ENCODE measurements at regions not wholly inside any gene's neighbourhood (a gene's known extent, or its start where the extent isn't known, plus 50 kb on each side); places are given as distances from the start of the nearest gene placed in this dataset.

- TF ChIP-seq, protein P1, sequence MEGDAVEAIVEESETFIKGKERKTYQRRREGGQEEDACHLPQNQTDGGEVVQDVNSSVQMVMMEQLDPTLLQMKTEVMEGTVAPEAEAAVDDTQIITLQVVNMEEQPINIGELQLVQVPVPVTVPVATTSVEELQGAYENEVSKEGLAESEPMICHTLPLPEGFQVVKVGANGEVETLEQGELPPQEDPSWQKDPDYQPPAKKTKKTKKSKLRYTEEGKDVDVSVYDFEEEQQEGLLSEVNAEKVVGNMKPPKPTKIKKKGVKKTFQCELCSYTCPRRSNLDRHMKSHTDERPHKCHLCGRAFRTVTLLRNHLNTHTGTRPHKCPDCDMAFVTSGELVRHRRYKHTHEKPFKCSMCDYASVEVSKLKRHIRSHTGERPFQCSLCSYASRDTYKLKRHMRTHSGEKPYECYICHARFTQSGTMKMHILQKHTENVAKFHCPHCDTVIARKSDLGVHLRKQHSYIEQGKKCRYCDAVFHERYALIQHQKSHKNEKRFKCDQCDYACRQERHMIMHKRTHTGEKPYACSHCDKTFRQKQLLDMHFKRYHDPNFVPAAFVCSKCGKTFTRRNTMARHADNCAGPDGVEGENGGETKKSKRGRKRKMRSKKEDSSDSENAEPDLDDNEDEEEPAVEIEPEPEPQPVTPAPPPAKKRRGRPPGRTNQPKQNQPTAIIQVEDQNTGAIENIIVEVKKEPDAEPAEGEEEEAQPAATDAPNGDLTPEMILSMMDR (IDR thresholded peaks at IDR 0.05), result no peak
- no peak for TF ChIP-seq POLR2A (IDR thresholded peaks at IDR 0.05)
Measured at GRCh38 chr7:7032221-7032620, 150.1 kb upstream of the C1GALT1 start.

Data from adrenal gland (tissue), 5 donors.